K562 (cell line): ENCODE measurements at regions not wholly inside any gene's neighbourhood (a gene's known extent, or its start where the extent isn't known, plus 50 kb on each side); places are given as distances from the start of the nearest gene placed in this dataset.

Source experiments
- ATAC-seq: fragments of 200-7000 bp; cut with Tn5 transposase; 3 replicates; pipeline ENCODE4 v1.9.1; 2020; ENCODE audit warnings: moderate library complexity
- BruUV-seq: library from RNA; stranded (reverse); fragments of 400-500 nt; replicated peaks from 2 replicates; lab custom pipeline; 2021; lab: Mats Ljungman, UMichigan
- CTCF ChIA-PET: fragments of 300-600 bp; formaldehyde crosslinking; extraction: SDS; loops from one replicate; lab custom pipeline; 2021; ENCODE audit warnings: low intra/inter-chr PET ratio; lab: Yijun Ruan, JAX
- POLR2A ChIA-PET: fragments of 300-600, 350-650 bp; sonication (Branson Sonifier 250); formaldehyde crosslinking; extraction: SDS; loops from one replicate; lab custom pipeline; 2021; ENCODE audit warnings: antibody characterized with exemption, inconsistent platforms; lab: Yijun Ruan, JAX
- DNase-seq, 4 experiments: peaks; one replicate each; pipeline versions ENCODE4 v3.0.0 to v3.0.0-alpha.2; 2011 to 2018; ENCODE audit warnings: low spot score in 3 of 4, mixed read lengths in 3 of 4; ENCODE audit errors: extremely low read depth in 1 of 4
- FAIRE-seq: peaks from 2 replicates; lab custom pipeline; 2011; peaks lifted over from hg19 to GRCh38; lab: Jason Lieb, UNC
- H2AFZ ChIP-seq: 2 replicates; pipeline ENCODE4 v1.6.0; 2011; ENCODE audit warnings: low read depth, low read length, control low read depth, inconsistent platforms
- H3K27ac ChIP-seq: fragments of 200-600 bp; 3 replicates; pipeline ENCODE4 v1.8.0; 2011; ENCODE audit warnings: low read depth, mild to moderate bottlenecking, control low read depth, inconsistent platforms, low read length, moderate library complexity, mixed read lengths; ENCODE audit errors: extremely low read depth
- H3K27me3 ChIP-seq, 2 experiments: fragments of 300-600 bp in 1 of 2; 2 replicates in 1 of 2; 3 replicates in 1 of 2; pipeline versions ENCODE4 v1.6.0 to v1.8.0; 2011; ENCODE audit warnings: inconsistent platforms in 2 of 2, low read length in 2 of 2, mild to moderate bottlenecking in 1 of 2, mixed read lengths in 1 of 2, moderate library complexity in 1 of 2; ENCODE audit not compliant: control insufficient read depth in 2 of 2, insufficient read depth in 2 of 2
- H3K36me3 ChIP-seq: fragments of 300-600 bp; 3 replicates; pipeline ENCODE4 v1.8.0; 2011; ENCODE audit warnings: mild to moderate bottlenecking, low read length, inconsistent platforms; ENCODE audit not compliant: control insufficient read depth, insufficient read depth
- H3K4me1 ChIP-seq, 2 experiments: fragments of 200-600 bp in 1 of 2; replicated peaks in 1 of 2; 2 replicates in 1 of 2; 3 replicates in 1 of 2; pipeline versions ENCODE4 v1.5.1 to v1.8.0; 2011; ENCODE audit warnings: inconsistent platforms in 2 of 2, low read length in 2 of 2, mild to moderate bottlenecking in 1 of 2, mixed read lengths in 1 of 2, moderate library complexity in 1 of 2; ENCODE audit not compliant: control insufficient read depth in 2 of 2, insufficient read depth in 2 of 2
- H3K4me2 ChIP-seq: 2 replicates; pipeline ENCODE4 v1.6.1; 2011; ENCODE audit warnings: low read length, control low read depth, inconsistent platforms, mixed read lengths; ENCODE audit not compliant: insufficient read depth
- H3K4me3 ChIP-seq: fragments of 200-600 bp; sonication (generic), shearing (Covaris generic); 2 replicates; pipeline ENCODE4 v1.5.1; 2016; ENCODE audit warnings: control low read depth, inconsistent platforms
- H3K79me2 ChIP-seq: fragments of 200-600 bp; 3 replicates; pipeline ENCODE4 v1.8.0; 2011; ENCODE audit warnings: low read length, inconsistent platforms; ENCODE audit not compliant: control insufficient read depth, insufficient read depth
- H3K9ac ChIP-seq, 2 experiments: 2 replicates each; pipeline versions ENCODE4 v1.6.0 to v1.6.1; 2011; ENCODE audit warnings: low read depth in 2 of 2, low read length in 2 of 2, control low read depth in 1 of 2, inconsistent platforms in 1 of 2, mild to moderate bottlenecking in 1 of 2, mixed read lengths in 1 of 2; ENCODE audit not compliant: insufficient read depth in 1 of 2
- H3K9me1 ChIP-seq: one replicate; pipeline ENCODE4 v1.6.0; 2011; ENCODE audit warnings: inconsistent platforms, mild to moderate bottlenecking, low read length, moderate library complexity; ENCODE audit not compliant: control insufficient read depth, insufficient read depth
- H3K9me3 ChIP-seq: replicated peaks from 2 replicates; pipeline ENCODE4 v1.5.1; 2011; ENCODE audit warnings: low read depth, low read length, inconsistent platforms; ENCODE audit not compliant: control insufficient read depth, insufficient read depth
- H4K20me1 ChIP-seq: replicated peaks from 2 replicates; pipeline ENCODE4 v1.6.1; 2011; ENCODE audit warnings: low read length, inconsistent platforms, mixed read lengths; ENCODE audit not compliant: control insufficient read depth, insufficient read depth
- CBFA2T2 ChIP-seq: fragments of 450-650 bp; conservative IDR thresholded peaks from 2 replicates; pipeline ENCODE4 v1.6.1; 2017; ENCODE audit warnings: mild to moderate bottlenecking
- DDX20 ChIP-seq: fragments of 450-650 bp; IDR thresholded peaks from 2 replicates; pipeline ENCODE4 v1.6.1; 2016; ENCODE audit warnings: missing genetic modification characterization, low read depth, mild to moderate bottlenecking, missing compliant biosample characterization, moderate library complexity
- IFI16 ChIP-seq: fragments of 250-450 bp; sonication (Bioruptor Pico); IDR thresholded peaks from 2 replicates; pipeline ENCODE4 v2.1.2; 2022; ENCODE audit warnings: mild to moderate bottlenecking, inconsistent platforms
- WGBS: fragments of 100-300 bp; shearing (Covaris generic); methylation state at CpG from one replicate; pipeline ENCODE4 v1.1.6; 2016; ENCODE audit warnings: low coverage, mixed read lengths; ENCODE audit not compliant: insufficient coverage; ENCODE audit errors: missing lambda C conversion rate; 5-methylcytosine and 5-hydroxymethylcytosine counted together
- in situ Hi-C: fragments of 300-500 bp; cut with MboI; formaldehyde crosslinking; loops from 4 replicates; pipeline ENCODE4 v1.15.0; 2018; ENCODE audit warnings: inconsistent platforms, mixed read lengths
- intact Hi-C: fragments of 100-400 bp; cut with micrococcal nuclease; formaldehyde crosslinking; loops from 2 replicates; pipeline ENCODE4 v1.14.2; 2022
- TF ChIP-seq, protein P1 (sequence below): fragments of 450-650 bp; IDR thresholded peaks from 2 replicates; pipeline ENCODE4 v1.7.0; 2016; ENCODE audit warnings: borderline replicate concordance
- TF ChIP-seq, protein P2 (sequence below): IDR thresholded peaks from 2 replicates; pipeline ENCODE4 v1.6.1; 2012; ENCODE audit warnings: low read depth, low read length, improper control_type of control experiment, borderline replicate concordance

DNA sequence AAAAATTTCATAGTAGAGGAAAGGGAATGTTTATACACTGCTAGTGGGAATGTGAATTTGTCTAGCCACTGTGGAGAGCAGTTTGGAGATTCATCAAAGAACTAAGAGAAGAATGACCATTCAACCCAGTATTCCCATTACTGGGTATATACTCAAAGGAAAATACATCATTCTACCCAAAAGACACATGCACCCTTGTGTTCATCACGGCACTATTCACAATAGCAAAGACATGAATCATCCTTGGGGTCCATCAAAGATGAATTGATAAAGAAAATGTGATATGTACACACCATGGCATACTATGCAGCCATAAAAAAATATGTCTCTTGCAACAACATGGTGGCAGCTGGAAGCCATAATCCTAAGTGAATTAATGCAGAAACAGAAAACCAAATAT lies 825.7 kb downstream of the TNS3 start:
- H3K79me2 ChIP-seq: no peaks in the 10 kb centered on the region
- H3K36me3 ChIP-seq: no peaks in the 10 kb centered on the region
- in situ Hi-C loops: no loop called here
- no peak overlapping the region for H3K27ac ChIP-seq
- BruUV-seq: no TSS peak
- no peaks in the 10 kb centered on the region for H3K9me3 ChIP-seq
- TF ChIP-seq DDX20 (tag): no peak
- TF ChIP-seq, protein P1, sequence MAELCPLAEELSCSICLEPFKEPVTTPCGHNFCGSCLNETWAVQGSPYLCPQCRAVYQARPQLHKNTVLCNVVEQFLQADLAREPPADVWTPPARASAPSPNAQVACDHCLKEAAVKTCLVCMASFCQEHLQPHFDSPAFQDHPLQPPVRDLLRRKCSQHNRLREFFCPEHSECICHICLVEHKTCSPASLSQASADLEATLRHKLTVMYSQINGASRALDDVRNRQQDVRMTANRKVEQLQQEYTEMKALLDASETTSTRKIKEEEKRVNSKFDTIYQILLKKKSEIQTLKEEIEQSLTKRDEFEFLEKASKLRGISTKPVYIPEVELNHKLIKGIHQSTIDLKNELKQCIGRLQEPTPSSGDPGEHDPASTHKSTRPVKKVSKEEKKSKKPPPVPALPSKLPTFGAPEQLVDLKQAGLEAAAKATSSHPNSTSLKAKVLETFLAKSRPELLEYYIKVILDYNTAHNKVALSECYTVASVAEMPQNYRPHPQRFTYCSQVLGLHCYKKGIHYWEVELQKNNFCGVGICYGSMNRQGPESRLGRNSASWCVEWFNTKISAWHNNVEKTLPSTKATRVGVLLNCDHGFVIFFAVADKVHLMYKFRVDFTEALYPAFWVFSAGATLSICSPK: no peak
- TF ChIP-seq, protein P2, sequence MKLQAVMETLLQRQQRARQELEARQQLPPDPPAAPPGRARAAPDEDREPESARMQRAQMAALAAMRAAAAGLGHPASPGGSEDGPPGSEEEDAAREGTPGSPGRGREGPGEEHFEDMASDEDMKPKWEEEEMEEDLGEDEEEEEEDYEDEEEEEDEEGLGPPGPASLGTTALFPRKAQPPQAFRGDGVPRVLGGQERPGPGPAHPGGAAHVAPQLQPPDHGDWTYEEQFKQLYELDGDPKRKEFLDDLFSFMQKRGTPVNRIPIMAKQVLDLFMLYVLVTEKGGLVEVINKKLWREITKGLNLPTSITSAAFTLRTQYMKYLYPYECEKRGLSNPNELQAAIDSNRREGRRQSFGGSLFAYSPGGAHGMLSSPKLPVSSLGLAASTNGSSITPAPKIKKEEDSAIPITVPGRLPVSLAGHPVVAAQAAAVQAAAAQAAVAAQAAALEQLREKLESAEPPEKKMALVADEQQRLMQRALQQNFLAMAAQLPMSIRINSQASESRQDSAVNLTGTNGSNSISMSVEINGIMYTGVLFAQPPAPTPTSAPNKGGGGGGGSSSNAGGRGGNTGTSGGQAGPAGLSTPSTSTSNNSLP: no peak
- TF ChIP-seq CBFA2T2: no peak
- no peak for TF ChIP-seq IFI16 (CRISPR knock-in tag)
- TF ChIP-seq, all 486 proteins: peak for 0
- intact Hi-C loops: no loop called here
- POLR2A ChIA-PET: no interaction called here
- H2AFZ ChIP-seq: no peak overlapping the region
- CTCF ChIA-PET: no interaction called here
- ATAC-seq: no peak
- no peak overlapping the region for H3K4me2 ChIP-seq
- H3K4me1 ChIP-seq: no peaks in the 10 kb centered on the region
- H4K20me1 ChIP-seq: no peaks in the 10 kb centered on the region
- WGBS: 0% methylated on average over 1 of the region's 1 CpG
- FAIRE-seq: no peak
- no peak overlapping the region for H3K4me3 ChIP-seq
- DNase-seq: no peak
- H3K9ac ChIP-seq: no peak overlapping the region
- no peaks in the 10 kb centered on the region for H3K9me1 ChIP-seq
- H3K27me3 ChIP-seq: no peaks in the 10 kb centered on the region
